ENCODE measurements at regions not wholly inside any gene's neighbourhood (a gene's known extent, or its start where the extent isn't known, plus 50 kb on each side); places are given as distances from the start of the nearest gene placed in this dataset.
"Not testable (repeated sequence)": the region's sequence is repeated elsewhere in the genome, so short reads cannot be mapped to it uniquely, and the experiment has no call there.

DNA sequence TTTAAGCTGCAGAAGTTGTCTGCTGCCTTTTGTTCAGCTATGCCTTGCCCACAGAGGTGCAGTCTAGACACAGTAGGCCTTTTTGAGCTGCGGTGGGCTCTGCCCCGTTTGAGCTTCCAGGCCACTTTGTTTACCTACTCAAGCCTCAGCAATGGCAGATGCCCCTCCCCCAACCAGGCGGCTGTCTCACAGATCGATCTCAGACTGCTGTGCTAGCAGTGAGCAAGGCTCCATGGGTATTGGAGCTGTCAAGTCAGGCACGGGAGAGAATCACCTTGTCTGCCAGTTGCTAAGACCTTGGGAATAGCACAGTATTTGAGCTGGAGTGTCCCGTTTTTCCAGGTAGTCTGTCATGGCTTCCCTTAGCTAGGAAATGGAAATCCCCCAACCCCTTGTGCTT is 587.8 kb upstream of the CLINT1 start:
- DNase-seq (ENCODE audit: low read depth): not testable (repeated sequence)

DNA sequence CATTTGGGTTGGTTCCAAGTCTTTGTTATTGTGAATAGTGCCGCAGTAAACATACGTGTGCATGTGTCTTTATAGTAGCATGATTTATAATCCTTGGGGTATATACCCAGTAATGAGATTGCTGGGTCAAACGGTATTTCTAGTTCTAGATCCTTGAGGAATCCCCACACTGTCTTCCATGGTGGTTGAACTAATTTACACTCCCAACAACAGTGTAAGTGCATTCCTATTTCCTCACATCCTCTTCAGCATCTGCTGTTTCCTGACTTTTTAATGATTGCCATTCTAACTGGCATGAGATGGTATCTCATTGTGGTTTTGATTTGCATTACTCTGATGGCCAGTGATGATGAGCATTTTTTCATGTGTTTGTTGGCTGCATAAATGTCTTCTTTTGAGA is 580.3 kb upstream of the CLINT1 start:
- not testable (repeated sequence) for DNase-seq (ENCODE audit: low read depth)

DNA sequence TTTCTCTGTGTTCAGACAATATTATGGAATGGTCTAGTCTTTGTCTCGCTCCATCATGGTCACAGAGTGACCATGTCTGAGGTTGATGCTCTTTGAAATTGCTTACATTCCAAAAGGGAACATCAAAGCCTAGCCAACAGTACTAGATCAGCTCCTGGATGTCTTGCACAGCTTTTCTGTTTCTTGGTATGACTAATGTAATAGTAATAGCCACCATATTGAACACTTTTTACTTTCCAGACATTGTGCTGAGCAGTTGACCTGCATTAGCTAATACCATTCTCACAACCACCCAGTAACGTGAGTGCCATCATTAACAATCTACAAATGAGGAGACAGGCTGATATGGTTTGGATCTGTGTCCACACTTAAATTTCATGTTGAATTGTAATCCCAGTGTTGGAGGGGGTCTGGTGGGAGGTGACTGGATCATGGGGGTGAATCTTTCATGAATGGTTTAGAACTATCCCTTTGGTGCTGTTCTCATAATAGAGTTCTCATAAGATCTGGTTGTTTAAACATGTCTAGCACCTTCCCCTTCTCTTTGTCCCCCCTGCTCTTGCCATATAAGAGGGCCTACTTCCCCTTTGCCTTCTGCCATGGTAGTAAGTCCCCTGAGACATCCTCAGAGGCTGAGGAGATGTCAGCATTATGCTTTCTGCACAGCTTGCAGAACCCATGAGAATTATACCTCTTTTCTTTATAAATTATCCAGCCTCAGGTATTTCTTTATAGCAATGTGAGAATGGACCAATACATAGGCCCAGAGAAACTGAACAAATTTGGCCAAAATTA is 577.5 kb upstream of the CLINT1 start:
- no peak for DNase-seq (ENCODE audit: low read depth)

DNA sequence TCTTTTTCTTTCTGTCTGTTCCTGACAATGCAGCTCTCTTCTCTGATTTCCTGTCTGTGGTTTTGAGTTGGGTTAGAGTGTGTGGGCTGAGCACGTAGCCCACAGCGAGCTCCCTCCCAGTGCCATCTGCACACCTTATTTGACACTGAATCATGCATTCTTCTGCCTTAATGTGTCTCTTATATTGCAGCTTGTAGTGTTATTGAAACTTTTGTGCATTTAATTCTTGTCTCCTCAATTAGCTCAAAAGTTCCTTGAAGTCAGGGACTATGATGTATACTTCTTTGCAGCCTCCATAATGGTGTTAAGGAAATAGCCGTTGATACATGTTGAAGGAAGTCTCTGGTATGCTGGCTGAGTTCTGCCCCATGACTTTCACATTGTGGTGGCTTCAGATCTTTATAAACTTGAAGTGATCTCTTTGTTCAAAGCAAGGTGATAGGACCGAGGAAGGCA is 576.2 kb upstream of the CLINT1 start:
- DNase-seq (ENCODE audit: low read depth): no peak

DNA sequence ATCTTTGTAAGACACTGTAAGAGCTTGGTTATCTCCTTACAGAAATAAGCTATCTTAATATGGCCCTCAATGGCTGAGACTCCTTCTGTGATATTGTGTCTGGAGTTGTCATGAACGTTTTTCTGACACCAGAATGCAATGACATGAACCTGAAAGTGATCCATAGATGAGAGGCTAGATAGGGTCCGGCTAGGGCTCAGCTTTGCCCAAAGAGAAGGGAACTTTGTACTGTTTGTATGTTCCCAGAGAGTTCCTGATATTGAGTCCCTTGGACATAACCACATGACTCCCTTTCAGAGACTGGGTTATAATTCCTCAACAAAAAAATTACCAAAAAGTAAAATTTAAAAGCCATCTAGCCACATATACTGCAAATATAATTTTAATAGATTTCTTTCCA is 575.8 kb upstream of the CLINT1 start:
- no peak for DNase-seq (ENCODE audit: low read depth)

DNA sequence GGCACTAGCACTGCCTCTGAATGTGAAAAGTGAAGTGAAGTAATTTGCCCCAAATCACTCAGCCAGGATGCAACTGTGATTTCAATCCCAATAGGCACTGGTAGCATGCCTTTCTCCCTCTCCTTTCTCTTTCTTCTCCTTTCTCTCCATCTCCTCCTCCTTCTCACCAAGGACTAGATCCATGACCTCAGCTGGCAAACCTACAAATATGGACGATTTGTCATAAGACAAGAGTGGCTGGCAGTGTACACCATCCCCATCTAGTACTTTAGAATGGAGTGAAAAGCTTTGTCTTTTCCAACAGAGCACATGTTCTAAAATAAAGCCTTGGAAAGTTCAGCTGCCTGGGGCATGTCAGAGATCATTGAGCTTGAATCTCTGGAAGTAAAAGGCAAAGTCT is 574.7 kb upstream of the CLINT1 start:
- DNase-seq (ENCODE audit: low read depth): no peak

DNA sequence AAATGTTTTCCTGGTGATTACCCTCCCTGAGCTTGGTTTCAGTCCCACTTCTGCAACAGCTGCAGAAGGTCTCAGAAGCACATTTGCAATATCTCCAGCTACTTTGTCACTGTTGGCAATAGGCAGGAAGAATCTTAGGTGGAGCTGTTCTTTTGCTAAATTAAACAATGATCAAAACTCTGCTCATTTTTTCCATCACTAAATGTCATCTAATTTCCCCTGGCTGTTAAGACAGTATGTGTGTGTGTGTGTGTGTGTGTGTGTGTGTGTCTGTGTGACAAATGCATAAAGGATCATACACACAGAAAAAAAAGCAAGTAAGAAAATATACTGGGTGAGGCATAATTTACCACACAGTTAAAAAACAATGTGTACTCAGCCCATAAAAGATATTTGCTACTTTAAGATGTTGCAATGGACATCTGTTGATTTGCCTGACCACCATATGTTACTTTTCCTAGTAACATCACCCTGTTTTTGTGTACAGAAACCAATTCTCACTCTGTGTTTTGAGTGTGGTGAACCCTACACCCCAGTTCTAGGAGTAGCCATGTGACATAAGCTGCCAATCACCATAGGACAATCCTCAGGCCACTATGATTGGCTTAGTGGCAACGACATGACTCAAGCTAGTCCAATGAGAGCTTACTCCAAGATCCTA is 572.6 kb upstream of the CLINT1 start:
- no peak for DNase-seq (ENCODE audit: low read depth)

DNA sequence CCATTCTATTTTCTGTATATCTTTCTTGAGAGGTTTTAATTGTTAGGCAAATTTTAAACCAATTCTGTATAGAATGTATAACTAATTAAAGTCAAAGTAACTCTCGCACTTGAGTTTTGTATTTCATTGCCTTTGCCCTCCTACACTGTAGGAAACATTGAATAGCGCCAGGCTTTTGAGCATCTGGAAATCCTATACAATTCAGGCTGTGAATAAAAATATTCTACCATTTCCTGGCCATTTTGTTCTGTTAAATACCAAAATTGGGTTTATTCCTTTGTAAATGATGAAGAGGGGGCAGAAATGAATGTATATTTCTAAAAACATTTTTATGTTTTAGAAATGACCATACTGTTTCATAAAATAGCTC is 571.8 kb upstream of the CLINT1 start:
- no peak for DNase-seq (ENCODE audit: low read depth)

DNA sequence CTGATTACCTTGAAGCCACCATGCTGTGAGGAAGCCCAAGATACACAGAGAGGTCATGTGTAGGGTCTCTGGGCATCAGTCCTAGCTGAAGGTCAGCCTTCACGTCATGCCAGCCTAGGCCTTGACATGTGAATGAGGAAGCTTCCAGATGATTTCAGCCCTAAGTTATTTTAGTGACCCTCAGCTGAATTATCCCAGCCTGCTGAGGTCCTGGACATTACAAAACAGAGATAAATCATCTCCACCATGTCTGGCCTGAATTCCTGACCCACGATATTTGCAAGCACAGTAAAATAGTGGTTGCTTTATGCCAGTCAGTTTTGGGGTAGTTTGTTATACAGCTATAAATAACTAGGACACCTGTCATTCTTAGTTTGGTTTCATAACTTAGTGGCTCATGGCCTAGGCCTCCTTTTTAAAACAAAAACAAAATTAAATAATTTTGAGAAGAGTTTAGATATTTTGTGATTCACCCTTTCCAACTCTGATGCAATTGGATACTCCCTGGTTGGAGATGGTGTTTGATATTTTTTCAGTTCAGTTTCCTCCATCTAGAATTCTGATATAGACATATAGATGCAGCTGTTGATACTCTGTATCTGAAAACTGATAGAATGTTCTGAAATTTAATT is 571.3 kb upstream of the CLINT1 start:
- DNase-seq (ENCODE audit: low read depth): no peak

DNA sequence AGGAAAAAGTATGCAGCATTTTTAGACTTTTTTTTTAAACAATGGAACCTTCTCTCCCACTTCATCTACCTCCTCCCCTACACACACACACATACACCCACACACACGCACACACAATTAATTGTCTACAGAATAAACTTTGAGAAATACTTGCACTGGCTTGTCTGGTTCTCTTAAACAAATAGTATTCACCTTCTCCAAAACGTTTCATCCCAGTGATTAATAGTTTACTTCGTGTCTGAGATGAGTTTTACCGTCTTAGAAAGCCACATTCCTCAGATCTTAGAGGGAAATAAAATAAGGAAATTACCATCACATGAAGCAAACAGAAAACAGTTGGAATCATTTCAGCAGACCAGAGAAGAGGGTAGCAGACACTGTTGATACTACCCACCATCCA is 570.6 kb upstream of the CLINT1 start:
- no peak for DNase-seq (ENCODE audit: low read depth)

DNA sequence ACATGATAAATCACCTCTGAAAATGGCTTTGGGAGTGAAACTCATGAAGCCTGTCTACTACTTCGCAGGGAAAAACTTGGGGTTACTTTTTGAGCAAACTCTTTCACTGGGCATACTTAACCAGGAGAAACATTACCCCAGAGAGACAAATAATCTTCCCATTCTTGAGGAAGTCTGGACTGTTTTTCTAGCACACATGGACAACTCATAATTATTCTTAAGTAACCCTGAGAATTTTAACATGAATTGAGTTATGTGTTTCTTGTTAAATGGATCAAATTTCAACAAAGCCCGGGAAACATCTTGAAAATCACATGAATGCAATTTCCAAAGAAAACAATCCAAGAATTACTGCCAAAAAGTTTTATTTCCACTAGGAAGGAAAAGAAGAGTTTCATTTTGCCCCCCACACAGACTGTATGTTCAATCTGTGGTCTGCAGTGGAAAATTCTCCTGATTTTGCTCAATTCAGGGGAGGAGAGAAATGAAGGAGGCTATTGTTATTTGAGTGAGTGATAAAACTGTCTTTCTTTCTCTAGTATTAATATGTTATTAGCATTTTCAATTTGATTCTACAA is 564.8 kb upstream of the CLINT1 start:
- peak; percentile 65 for DNase-seq (ENCODE audit: low read depth)

DNA sequence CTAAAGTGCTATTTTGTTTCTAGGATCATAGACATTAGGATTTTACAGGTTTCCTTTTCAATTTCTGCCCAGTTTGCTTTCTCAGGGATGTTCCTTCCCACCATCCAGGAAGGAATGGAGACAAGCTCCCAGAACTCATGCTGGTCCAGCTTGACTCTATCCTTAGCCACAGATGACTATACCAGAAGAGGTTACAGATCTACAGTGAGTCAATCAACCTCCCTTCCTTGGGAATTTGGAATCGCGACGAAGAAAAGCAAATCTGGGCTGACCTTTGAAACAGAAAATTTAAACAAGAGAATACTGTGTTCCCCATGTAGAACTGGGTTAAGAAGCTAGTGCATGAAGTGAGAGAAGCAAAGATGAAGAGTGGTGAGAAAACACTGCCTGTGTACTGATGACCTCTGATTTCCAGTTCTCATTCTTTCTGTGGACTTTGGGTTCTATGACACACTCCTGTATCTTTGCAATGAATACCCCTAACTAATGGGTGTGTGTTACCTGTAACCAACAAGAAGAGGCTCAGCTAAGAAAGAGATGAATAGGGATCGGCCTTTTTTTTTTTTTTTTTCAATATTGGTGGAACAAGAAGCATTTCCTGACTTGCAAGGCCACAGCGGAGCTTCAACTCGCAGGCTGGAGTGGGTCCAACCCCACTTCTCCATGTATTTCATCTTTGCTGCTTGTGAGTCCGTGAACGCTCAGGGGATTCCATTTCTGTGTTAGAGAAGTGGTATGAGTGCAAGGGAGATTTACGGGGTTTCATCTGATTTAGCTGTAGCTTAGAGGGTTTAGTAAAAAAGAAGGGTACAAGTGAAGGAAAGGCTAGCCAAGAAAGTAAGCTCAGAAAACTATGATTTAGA is 563.9 kb upstream of the CLINT1 start:
- DNase-seq (ENCODE audit: low read depth): no peak

DNA sequence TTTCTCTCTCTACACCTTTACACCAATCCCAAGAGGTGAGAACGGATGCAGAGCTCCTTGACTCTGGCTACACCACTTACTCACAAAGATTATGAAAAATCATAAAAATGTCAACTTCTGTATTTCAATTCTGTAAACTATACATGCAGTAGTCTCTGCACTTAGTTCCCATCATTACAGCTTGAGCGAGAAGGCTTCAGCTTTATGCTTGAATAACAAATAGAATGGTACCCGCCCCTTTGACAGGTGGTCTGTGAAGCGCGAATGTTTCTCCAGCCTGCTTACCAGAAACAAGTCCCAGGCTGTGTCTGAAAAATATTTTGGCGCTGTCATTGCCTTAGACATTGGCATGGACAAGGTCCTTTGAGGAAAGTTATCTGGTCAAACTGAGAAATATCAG is 562.4 kb upstream of the CLINT1 start:
- no peak for DNase-seq (ENCODE audit: low read depth)

DNA sequence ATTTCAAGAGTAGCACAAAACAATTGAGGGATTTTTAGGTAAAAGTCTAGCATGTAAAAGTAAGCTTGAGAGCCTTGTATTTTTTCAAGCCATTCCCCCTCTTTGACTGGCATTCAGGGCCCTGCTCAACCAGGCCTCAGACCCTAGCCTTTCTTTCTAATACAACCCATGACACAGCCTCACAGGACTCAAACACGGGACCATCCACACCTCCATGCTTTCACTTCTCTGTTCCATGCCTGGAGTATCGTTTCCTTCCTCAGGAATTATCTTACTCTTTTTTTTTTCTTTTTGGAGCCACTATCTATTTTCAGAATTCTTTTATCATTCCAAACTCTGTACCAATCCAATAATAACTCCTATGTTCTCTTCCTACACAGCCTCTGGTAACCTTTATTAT is 560.2 kb upstream of the CLINT1 start:
- DNase-seq (ENCODE audit: low read depth): no peak

DNA sequence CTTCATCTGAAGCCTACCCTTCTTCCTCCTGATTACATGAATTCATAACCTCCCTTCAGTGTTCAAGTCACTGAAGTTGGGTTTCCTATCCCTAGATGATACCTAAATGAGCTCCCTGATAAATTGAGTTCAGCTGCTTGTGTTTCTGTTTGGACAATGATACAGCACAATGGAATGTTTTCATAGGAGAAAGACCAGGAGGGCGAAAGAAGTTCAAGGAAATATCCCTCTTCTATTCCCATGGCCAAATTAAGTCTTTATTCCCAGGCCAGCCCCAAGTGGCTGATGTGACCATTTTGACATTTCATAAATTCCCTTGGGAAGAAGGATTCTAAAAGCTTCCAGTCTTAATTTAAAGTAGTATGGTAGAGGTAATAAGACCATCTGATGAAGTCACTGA is 555.8 kb upstream of the CLINT1 start:
- peak; percentile 66 for DNase-seq (ENCODE audit: low read depth)

DNA sequence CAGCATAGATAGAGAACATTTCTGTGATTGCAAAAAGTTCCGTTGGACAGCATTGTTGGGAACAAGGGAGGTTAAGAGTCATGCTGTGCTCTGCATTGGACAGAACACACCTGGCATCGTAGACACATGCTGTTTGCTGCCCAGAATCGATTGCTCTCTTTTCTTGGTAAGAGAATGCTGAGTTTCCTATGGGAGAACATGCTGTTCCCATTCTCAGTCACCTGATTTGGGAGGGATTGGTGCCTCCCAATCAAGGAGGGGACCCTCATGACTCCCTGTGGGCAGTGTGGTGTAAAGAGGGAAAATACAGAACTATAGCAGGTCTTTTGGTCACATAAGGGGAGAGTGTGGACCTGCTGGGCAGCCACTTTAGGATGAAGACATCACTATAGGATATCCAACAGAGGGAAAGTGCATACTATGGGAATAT is 555.4 kb upstream of the CLINT1 start:
- no peak for DNase-seq (ENCODE audit: low read depth)

DNA sequence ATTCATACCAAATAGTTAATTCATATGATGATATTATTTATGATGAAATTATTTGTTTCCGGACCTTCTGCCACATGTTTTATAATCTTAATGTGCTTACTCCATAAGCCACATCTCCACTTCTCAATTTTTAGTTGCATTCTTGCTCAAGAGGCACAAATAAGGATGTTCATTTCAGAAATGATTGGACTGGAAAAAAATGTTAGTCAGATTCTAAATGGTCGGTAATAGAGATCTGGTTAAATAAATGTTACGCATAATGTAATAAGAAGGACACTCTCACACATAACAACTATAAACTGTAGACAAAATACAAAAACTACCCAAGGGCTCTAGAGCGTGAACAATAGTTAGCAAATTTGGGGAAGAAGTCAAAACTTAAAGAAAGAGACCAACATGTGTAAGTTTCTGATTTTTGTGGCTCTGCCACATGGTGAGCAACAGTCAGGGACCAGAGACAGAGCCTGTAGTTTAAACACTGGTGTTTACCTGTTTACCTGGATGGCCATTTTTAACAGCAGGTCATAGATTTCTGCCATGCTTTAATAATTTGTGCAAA is 554.3 kb upstream of the CLINT1 start:
- DNase-seq (ENCODE audit: low read depth): no peak

DNA sequence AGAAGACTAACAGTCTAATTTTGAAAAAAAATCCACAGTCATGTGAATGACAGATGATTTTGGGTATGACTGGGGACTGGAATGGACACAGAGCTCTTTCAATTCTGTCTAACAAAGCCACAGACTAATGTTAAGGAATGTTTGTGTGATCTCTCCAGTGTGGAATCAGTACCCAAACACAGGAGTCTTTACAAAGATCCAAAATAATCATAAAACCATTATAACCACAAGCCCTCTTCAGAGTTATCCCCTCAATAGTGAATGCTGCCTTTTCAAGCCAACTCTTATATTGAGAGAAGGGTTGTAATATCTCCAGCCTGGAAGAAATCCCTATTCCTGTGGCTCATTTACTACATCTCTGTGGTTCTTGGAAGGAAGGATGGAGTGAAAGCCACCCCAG is 552.0 kb upstream of the CLINT1 start:
- peak; percentile 71 for DNase-seq (ENCODE audit: low read depth)

DNA sequence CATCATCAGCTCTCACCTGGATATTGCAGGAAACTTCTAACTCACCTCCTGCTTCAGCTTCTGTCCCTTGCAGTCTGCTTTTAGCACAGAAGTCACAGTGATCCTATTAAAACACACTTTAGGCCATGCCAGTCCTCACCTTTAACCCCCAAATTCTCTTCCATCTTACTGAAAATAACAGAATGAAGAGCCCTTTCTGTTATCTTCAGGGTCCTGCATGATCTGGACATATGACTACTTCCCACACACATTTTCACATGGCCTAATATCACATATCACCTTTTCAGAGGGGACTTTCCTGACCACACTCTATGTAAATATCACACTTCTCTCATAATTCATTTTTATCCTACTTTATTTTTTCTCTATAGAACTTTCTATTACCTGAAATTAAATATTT is 550.6 kb upstream of the CLINT1 start:
- no peak for DNase-seq (ENCODE audit: low read depth)

DNA sequence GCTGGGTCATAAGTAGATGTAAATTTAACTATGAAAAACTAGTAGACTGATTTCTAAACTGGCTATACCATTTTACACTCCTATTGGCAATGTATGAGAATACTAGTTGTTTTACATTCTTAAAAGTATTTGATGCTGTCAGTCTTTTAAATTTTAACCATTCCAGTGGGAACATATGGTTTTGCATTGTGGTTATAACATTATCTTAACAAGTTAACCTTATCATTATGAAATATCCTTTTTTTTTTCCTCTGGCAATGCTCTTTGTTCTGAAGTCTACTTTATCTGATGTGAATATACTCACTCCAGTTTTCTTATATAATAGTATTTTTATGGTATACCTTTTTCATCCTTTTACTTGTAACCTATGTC is 548.9 kb upstream of the CLINT1 start:
- no peak for DNase-seq (ENCODE audit: low read depth)

Measured in stromal cell of bone marrow (primary cell).